Activated naive CD4-positive, alpha-beta T cell treated with anti-CD3 and anti-CD28 coated beads, Interleukin-2, amount 50 U/mL, for 24 hours (primary cell): ENCODE measurements at regions not wholly inside any gene's neighbourhood (a gene's known extent, or its start where the extent isn't known, plus 50 kb on each side); places are given as distances from the start of the nearest gene placed in this dataset.
"Not testable (repeated sequence)": the region's sequence is repeated elsewhere in the genome, so short reads cannot be mapped to it uniquely, and the experiment has no call there.

Source experiments
- H3K27ac Mint-ChIP-seq: one replicate; pipeline ENCODE4 v1.8.0; 2021; ENCODE audit warnings: mild to moderate bottlenecking, mixed read lengths
- H3K27me3 Mint-ChIP-seq: one replicate; pipeline ENCODE4 v1.8.0; 2021; ENCODE audit warnings: mixed read lengths
- H3K36me3 Mint-ChIP-seq: one replicate; pipeline ENCODE4 v1.8.0; 2021; ENCODE audit warnings: mixed read lengths
- H3K4me1 Mint-ChIP-seq: one replicate; pipeline ENCODE4 v1.8.0; 2021; ENCODE audit warnings: mixed read lengths
- H3K4me3 Mint-ChIP-seq: one replicate; pipeline ENCODE4 v1.8.0; 2021; ENCODE audit warnings: mild to moderate bottlenecking, mixed read lengths
- H3K9me3 Mint-ChIP-seq: one replicate; pipeline ENCODE4 v1.8.0; 2021; ENCODE audit warnings: mixed read lengths

DNA sequence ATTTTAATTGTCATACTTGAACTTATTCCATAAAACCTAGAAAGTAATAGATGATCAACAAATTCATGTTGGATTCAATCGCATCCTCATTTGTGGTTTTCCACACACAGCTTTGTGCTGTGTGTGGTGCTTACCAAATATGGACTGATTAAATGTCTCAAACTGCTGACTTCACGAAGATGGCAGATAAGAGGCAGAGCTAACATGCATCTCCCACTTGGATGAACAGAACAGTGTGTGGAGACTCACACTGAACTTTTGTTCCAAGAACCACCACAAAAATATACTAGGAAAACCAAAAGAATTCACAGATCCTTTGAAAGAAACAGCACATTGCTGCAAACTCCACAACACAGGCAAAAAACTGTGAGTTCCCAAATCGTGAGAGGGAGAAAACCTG lies 603.7 kb downstream of the TENT5A start:
- no peak overlapping the region for H3K4me3 Mint-ChIP-seq
- H3K36me3 Mint-ChIP-seq: no peaks in the 10 kb centered on the region
- peaks cover 7% of the 10 kb centered on the region for H3K9me3 Mint-ChIP-seq
- H3K27me3 Mint-ChIP-seq: no peaks in the 10 kb centered on the region
- H3K4me1 Mint-ChIP-seq: no peaks in the 10 kb centered on the region
- no peak overlapping the region for H3K27ac Mint-ChIP-seq

DNA sequence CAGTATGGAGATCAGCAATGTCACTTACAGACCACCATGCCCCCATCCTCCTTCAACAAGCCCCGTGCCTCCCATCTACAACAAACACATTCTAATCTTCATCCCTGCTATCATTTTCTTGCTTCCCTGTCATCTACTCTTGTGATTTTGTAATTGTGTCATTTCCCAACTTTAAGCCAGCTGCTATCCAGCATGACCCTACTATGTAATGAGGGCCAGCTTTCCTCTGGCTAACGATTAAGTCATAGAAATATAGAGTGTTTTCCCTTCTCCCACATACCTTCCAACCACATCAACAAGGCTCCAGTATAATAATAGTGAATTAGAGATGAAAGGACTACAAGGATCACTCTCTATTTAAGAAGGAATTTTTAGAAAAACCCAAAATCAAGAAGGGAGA lies 607.0 kb downstream of the TENT5A start:
- no peaks in the 10 kb centered on the region for H3K9me3 Mint-ChIP-seq
- no peak overlapping the region for H3K27ac Mint-ChIP-seq
- H3K36me3 Mint-ChIP-seq: no peaks in the 10 kb centered on the region
- no peaks in the 10 kb centered on the region for H3K4me1 Mint-ChIP-seq
- no peaks in the 10 kb centered on the region for H3K27me3 Mint-ChIP-seq
- H3K4me3 Mint-ChIP-seq: no peak overlapping the region

DNA sequence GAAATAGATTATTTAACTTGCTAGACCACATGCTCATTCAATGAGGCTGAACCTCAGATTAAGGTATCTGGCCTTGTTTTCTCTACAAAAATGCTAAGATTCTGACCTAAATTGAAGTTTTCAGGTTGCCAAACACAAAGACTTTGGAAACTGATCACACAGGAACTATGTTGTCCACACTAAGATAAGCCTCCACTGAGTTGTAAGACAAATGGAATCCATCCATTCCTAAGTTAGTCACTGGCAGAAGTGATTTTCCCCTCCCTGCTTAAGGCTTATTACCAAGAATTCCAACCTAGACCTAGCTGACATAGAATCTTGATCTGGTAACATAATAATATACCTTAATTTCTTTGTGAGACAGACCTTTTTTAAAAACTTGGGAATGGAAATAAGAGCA lies 608.1 kb downstream of the TENT5A start:
- Mint-ChIP-seq H3K27me3 (no peaks in the 10 kb centered on the region), H3K4me3 (no peak overlapping the region), H3K36me3 (no peaks in the 10 kb centered on the region), H3K4me1 (no peaks in the 10 kb centered on the region), H3K9me3 (peaks cover 7% of the 10 kb centered on the region), H3K27ac (no peak overlapping the region)

DNA sequence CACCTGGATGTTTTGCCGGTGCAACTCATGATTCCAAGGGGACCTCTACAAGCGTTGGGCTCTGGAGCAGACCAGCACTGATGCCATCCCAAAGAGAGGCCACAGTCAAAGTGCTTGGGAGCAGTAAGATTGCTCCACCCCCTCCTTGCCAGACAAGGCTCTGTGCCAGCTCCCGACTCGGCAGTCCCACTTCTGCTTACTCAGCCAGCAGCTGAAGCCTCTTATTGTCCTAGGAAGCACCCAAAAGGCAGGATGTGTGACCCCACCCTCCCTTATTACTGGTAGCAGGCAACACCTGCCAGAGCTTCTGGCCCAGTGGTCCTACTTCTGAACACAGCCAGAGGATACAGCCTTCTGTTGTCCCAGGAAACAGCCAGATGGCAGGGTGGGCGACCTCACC lies 614.2 kb downstream of the TENT5A start:
- Mint-ChIP-seq H3K27ac (no peak overlapping the region), H3K9me3 (peaks cover 7% of the 10 kb centered on the region), H3K36me3 (no peaks in the 10 kb centered on the region), H3K4me1 (no peaks in the 10 kb centered on the region), H3K27me3 (no peaks in the 10 kb centered on the region), H3K4me3 (no peak overlapping the region)

DNA sequence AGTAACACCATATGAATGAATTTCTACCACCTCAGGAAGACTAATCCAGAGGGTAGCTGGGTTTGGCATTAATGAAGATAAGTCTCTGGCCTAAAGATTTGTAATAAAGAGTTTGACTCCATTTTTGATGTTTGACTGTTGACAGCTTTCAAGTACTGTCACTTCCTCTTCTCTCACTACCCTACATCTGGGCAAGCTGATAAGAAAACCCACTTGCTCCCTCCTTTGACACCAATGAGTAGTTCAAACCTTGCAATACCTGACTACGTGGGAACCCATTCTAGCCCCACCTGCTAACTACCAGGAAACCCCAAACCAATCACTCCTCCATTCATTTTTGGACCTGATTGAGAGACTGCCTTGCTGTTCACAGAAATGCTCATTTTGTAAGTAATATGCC lies 621.5 kb downstream of the TENT5A start:
- no peak overlapping the region for H3K4me3 Mint-ChIP-seq
- no peaks in the 10 kb centered on the region for H3K4me1 Mint-ChIP-seq
- H3K27ac Mint-ChIP-seq: no peak overlapping the region
- H3K9me3 Mint-ChIP-seq: no peaks in the 10 kb centered on the region
- H3K36me3 Mint-ChIP-seq: no peaks in the 10 kb centered on the region
- no peaks in the 10 kb centered on the region for H3K27me3 Mint-ChIP-seq

DNA sequence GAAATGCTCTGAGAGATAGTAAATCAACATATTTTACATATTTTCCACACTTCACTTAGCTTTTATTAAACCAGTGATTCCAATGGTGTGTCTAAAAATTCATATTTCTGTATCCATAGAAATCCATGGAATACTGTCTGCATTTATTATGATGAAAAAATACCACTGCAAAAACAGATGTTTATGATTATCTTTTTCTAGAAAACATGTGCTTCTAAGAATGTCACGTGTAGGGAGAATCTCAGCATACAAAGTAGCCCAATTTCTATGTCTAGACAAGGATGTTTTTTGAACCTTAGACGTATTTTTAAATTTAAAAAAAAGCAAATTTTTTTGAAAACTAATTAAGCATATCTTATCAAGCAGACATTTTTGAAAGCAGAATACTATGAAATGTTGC lies 622.4 kb downstream of the TENT5A start:
- H3K27ac Mint-ChIP-seq: no peak overlapping the region
- no peaks in the 10 kb centered on the region for H3K4me1 Mint-ChIP-seq
- no peaks in the 10 kb centered on the region for H3K27me3 Mint-ChIP-seq
- H3K9me3 Mint-ChIP-seq: no peaks in the 10 kb centered on the region
- H3K36me3 Mint-ChIP-seq: no peaks in the 10 kb centered on the region
- no peak overlapping the region for H3K4me3 Mint-ChIP-seq

DNA sequence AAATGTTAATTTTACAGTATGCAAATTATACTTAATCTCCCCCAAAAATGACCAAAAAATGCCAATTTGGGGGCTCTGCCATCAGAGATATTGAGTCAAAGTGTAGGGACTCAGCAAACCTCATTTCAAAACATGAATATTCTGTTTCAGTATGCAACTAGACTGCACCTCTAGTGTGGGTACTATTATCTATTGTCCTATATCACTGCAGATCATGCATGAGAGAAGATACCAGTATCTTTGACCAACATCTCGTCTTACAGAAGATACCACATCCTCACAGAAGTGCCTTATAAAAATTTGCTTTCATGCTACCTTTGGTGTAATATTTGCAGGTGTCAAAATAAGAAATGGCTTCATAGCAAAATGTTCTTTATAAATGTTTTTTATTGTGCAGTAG lies 623.8 kb downstream of the TENT5A start:
- Mint-ChIP-seq H3K27ac (no peak overlapping the region), H3K9me3 (no peaks in the 10 kb centered on the region), H3K36me3 (no peaks in the 10 kb centered on the region), H3K27me3 (no peaks in the 10 kb centered on the region), H3K4me1 (no peaks in the 10 kb centered on the region), H3K4me3 (no peak overlapping the region)

DNA sequence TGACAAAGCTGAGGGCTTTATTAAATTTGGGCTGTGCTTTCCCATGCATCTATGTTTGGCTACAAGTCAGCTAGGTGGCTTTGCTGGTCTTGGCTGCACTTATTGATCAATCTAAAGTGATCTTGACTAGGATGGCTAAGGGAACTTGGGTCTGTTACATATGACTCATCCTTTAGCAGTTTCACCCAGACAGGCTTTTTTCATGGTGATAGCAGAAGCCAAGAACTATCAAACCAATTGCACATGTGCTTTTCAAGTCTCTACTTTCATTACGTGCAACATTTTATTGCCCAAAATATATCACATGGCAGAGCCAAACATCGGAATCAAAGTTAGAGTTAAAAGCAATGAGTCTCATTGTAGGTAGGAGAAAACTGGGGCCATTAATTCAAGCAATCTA lies 626.3 kb downstream of the TENT5A start:
- H3K27me3 Mint-ChIP-seq: no peaks in the 10 kb centered on the region
- H3K4me3 Mint-ChIP-seq: no peak overlapping the region
- H3K9me3 Mint-ChIP-seq: no peaks in the 10 kb centered on the region
- no peaks in the 10 kb centered on the region for H3K36me3 Mint-ChIP-seq
- H3K27ac Mint-ChIP-seq: no peak overlapping the region
- H3K4me1 Mint-ChIP-seq: no peaks in the 10 kb centered on the region

DNA sequence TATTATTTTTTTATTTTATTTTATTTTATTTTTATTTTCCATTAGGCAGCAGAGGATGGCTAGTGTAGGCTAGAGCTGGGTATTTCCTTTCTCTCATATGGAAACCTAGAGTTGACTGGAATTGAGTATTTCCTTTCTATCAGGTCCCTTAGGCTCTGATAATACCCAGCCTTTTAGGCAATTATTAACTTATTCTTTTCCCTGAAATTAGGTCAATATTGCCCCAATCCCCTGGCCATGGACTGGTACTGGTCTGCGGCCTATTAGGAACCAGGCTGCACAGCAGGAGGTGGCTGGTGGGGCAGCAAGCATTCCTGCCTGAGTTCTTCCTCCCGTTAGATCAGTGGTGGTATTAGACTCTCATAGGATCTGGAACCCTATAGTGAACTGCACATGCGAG lies 632.2 kb downstream of the TENT5A start:
- Mint-ChIP-seq H3K4me1 (no peaks in the 10 kb centered on the region), H3K9me3 (peaks cover 10% of the 10 kb centered on the region), H3K27me3 (no peaks in the 10 kb centered on the region), H3K27ac (no peak overlapping the region), H3K36me3 (no peaks in the 10 kb centered on the region), H3K4me3 (no peak overlapping the region)

DNA sequence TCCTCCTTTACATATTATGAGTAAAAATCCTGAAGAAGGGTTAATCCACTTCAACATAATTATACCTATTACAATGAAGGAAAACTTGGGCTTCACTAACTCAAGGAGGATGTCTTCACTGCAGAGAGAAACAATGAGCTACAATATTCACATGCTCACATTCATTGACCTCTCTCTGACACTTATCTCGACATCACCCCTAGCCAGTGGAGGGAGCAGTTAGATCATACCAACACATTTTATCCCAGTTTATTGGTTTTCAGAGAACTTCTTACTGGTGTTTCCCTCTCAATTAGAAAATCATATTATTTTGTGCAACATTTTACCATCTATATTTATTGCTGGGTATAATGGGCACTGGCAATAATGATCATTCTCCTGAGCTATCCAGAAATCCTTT lies 646.5 kb downstream of the TENT5A start:
- Mint-ChIP-seq H3K9me3 (peaks cover 12% of the 10 kb centered on the region), H3K27ac (no peak overlapping the region), H3K36me3 (no peaks in the 10 kb centered on the region), H3K4me1 (no peaks in the 10 kb centered on the region), H3K4me3 (no peak overlapping the region), H3K27me3 (no peaks in the 10 kb centered on the region)

DNA sequence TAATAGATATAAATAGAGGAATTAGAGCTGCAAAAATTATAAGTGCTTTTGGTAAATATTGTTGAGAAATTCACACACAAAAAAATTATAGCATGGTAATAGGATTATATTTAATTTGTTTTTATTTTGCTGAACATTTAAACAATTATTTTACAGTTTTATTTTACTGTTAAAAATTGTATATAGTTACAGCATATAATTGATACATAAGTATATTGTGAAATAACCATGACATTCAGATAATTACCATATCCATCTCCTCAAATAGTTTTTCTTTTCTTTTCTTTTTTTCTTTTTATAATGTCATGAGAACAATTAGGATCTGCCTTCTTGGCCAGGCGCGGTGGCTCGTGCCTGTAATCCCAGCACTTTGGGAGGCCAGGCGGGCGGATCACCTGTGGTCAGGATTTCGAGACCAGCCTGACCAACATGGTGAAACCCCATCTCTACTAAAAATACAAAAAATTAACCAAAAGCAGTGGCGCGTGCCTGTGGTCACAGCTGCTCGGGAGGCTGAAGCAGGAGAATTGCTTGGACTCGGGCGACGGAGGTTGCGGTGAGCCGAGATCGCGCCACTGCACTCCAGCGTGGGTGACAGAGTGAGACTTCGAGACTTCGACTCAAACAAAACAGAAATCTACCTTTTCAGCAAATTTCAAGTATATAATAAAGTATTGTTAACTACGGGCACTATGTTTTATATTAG lies 654.2 kb downstream of the TENT5A start:
- no peaks in the 10 kb centered on the region for H3K27me3 Mint-ChIP-seq
- H3K4me1 Mint-ChIP-seq: no peaks in the 10 kb centered on the region
- no peak overlapping the region for H3K4me3 Mint-ChIP-seq
- H3K36me3 Mint-ChIP-seq: no peaks in the 10 kb centered on the region
- H3K9me3 Mint-ChIP-seq: peaks cover 3% of the 10 kb centered on the region
- H3K27ac Mint-ChIP-seq: no peak overlapping the region

DNA sequence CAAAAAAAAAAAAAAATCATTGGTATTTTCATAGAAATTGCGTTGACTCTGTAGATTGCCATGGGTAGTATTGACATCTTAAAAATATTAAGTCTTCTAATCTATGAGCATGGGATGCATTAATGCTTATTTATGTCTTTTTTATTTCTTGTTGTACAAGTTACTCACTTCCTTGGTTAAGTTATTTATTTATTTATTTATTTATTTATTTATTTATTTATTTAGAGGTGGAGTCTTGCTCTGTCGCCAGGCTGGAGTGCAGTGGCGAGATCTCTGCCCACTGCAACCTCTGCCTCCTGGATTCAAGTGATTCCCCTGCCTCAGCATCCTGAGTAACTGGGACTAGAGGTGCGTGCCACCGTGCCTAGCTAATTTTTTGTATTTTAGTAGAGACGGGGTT lies 656.0 kb downstream of the TENT5A start:
- not testable (repeated sequence) for H3K36me3 Mint-ChIP-seq, H3K4me3 Mint-ChIP-seq, H3K9me3 Mint-ChIP-seq, H3K27ac Mint-ChIP-seq, H3K4me1 Mint-ChIP-seq, H3K27me3 Mint-ChIP-seq

DNA sequence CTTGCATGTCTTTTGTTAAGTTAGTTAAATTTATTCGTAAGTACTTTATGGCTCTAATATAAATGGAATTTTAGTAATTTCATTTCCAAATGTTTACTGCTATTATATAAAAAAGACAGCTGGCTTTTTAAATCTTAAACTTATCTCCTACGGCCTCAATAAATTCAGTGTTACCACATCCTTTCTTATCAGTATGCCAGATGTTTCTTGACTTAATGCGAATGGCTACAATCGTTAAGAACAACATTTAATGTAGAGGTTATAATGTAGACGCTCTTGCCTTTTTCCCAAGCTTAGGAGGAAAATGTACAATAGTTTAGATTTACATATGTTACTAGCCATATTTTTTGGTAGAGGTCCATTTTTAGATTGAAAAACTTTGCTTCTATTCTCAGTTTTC lies 659.4 kb downstream of the TENT5A start:
- no peaks in the 10 kb centered on the region for H3K4me1 Mint-ChIP-seq
- no peak overlapping the region for H3K27ac Mint-ChIP-seq
- H3K27me3 Mint-ChIP-seq: no peaks in the 10 kb centered on the region
- H3K36me3 Mint-ChIP-seq: no peaks in the 10 kb centered on the region
- no peak overlapping the region for H3K4me3 Mint-ChIP-seq
- H3K9me3 Mint-ChIP-seq: no peaks in the 10 kb centered on the region

DNA sequence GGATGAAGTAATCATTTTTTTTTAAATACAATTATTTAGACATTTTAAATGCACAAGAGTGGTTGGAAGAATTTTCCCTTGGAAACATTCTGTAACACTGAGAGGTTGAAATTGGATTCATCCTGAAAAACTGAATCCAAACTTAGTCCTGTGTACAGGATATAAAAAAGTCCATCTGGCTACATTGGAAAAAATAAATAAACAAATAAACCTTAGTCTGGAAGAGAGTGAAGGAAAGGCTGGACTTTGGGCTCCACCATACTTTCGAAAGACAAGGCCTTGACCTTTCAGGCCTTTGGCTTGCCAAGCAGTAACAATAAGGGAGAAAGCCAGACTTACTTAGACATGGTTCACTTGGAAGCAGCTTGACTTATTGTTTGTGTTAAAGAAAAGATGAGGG lies 664.3 kb downstream of the TENT5A start:
- Mint-ChIP-seq H3K4me3 (no peak overlapping the region), H3K27me3 (no peaks in the 10 kb centered on the region), H3K36me3 (no peaks in the 10 kb centered on the region), H3K9me3 (no peaks in the 10 kb centered on the region), H3K4me1 (no peaks in the 10 kb centered on the region), H3K27ac (no peak overlapping the region)

DNA sequence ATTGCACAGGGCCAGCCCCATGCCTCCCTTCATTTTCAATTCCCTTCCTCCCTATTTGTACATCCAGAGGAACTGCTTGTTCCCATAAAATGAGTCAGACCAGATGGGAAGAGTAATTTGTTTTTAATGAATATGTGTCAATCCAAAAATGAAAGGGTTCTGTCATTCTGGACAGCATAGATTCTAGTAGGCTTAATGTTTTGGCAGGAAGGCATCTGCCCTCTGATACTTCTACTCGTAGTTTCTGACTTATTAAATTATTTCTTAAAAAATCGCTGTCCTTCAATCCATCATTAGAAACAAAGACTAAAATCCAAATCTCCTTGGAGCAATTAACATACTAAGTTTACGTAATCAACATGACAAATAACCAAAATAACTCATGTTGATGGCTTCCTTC lies 665.5 kb downstream of the TENT5A start:
- no peaks in the 10 kb centered on the region for H3K27me3 Mint-ChIP-seq
- no peaks in the 10 kb centered on the region for H3K4me1 Mint-ChIP-seq
- H3K9me3 Mint-ChIP-seq: no peaks in the 10 kb centered on the region
- no peaks in the 10 kb centered on the region for H3K36me3 Mint-ChIP-seq
- H3K27ac Mint-ChIP-seq: no peak overlapping the region
- H3K4me3 Mint-ChIP-seq: no peak overlapping the region

DNA sequence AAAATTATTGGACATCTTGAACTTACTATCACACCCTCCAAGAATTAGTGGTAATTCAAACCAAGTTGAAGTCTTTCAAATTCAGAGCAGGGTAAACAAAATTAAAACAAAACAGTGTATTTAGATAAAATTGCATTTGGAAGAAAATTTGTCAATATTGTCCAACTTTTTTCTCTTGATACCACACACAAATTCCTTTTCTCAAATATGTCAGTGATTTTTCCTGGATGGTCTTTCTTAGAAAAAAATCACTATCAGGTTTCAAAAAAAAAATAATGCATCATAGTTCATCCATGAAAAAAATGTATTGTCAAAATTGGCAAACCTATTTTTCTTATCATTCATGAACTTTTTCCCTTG lies 667.1 kb downstream of the TENT5A start:
- no peaks in the 10 kb centered on the region for H3K4me1 Mint-ChIP-seq
- H3K27me3 Mint-ChIP-seq: no peaks in the 10 kb centered on the region
- H3K36me3 Mint-ChIP-seq: no peaks in the 10 kb centered on the region
- H3K27ac Mint-ChIP-seq: no peak overlapping the region
- H3K4me3 Mint-ChIP-seq: no peak overlapping the region
- H3K9me3 Mint-ChIP-seq: no peaks in the 10 kb centered on the region

DNA sequence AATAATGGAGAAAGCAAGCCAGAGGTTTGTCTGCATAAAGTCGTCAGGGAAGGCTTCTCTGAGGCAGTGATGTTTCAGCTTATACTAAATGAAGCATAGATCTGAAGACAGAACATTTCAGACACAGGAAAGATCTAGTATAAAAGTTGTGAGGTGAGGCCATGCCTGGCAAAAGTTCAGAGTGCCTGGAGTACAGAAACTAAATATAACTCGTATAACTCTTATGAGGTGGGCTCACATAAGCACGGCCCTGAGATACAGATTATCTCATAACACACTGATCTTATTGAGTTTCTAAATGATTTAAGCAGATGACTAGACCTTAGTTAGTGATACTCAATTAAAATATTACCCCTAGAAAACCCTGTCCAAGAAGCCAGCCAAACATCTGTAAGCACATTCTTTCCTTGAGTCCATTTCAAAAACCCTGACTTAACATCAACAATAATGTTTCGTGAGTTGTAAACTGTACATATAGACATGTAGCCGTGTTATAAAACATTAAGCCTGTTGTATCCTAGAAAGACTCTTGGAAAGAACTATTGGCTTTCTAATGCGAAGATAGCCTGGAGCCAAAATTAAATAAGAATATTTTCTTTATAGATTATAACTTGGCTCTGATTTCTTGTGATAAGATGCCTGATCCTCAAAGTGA lies 667.6 kb downstream of the TENT5A start:
- Mint-ChIP-seq H3K9me3 (no peaks in the 10 kb centered on the region), H3K27ac (no peak overlapping the region), H3K4me1 (no peaks in the 10 kb centered on the region), H3K27me3 (no peaks in the 10 kb centered on the region), H3K4me3 (no peak overlapping the region), H3K36me3 (no peaks in the 10 kb centered on the region)
